Stimulated activated CD8-positive, alpha-beta memory T cell treated with anti-CD3 and anti-CD28 coated beads, Interleukin-7, amount 100 ng/mL, for 4 hours (primary cell): ENCODE measurements at regions not wholly inside any gene's neighbourhood (a gene's known extent, or its start where the extent isn't known, plus 50 kb on each side); places are given as distances from the start of the nearest gene placed in this dataset.
"Not testable (repeated sequence)": the region's sequence is repeated elsewhere in the genome, so short reads cannot be mapped to it uniquely, and the experiment has no call there.

Experiments
- DNase-seq, 2 donors: peaks; one replicate each; pipeline ENCODE4 v3.0.0-alpha.2; 2020; ENCODE audit warnings: low read depth in 2 of 2

GRCh38 chr5:166058660-166059059, 2232.8 kb upstream of the WWC1 start:
- no peak for DNase-seq

- DNase-seq, result no peak
Observed at GRCh38 chr5:166062094-166062493, 2229.4 kb upstream of the WWC1 start.

GRCh38 chr5:166062719-166063118, 2228.7 kb upstream of the WWC1 start:
- DNase-seq, result no peak

- no peak for DNase-seq
Observed at GRCh38 chr5:166063261-166063660, 2228.2 kb upstream of the WWC1 start.

GRCh38 chr5:166068547-166069335, 2222.7 kb upstream of the WWC1 start:
- no peak for DNase-seq

- no peak for DNase-seq
Observed at GRCh38 chr5:166073901-166074581, 2217.4 kb upstream of the WWC1 start.

GRCh38 chr5:166074582-166075481, 2216.6 kb upstream of the WWC1 start:
- DNase-seq, result no peak

GRCh38 chr5:166083183-166083959, 2208.1 kb upstream of the WWC1 start:
- no peak for DNase-seq

GRCh38 chr5:166086568-166086967, 2204.9 kb upstream of the WWC1 start:
- DNase-seq, result no peak

GRCh38 chr5:166088389-166089039, 2202.9 kb upstream of the WWC1 start:
- DNase-seq, result no peak

GRCh38 chr5:166091931-166092330, 2199.5 kb upstream of the WWC1 start:
- DNase-seq, result no peak

GRCh38 chr5:166093312-166093711, 2198.1 kb upstream of the WWC1 start:
- DNase-seq, result no peak

GRCh38 chr5:166102947-166103346, 2188.5 kb upstream of the WWC1 start:
- no peak for DNase-seq

- DNase-seq, result no peak
Observed at GRCh38 chr5:166111021-166111420, 2180.4 kb upstream of the WWC1 start.

GRCh38 chr5:166117072-166118066, 2174.1 kb upstream of the WWC1 start:
- DNase-seq, result no peak

GRCh38 chr5:166119506-166119905, 2171.9 kb upstream of the WWC1 start:
- DNase-seq, result no peak

GRCh38 chr5:166123717-166124116, 2167.7 kb upstream of the WWC1 start:
- no peak for DNase-seq

- no peak for DNase-seq
Observed at GRCh38 chr5:166127766-166128570, 2163.5 kb upstream of the WWC1 start.

GRCh38 chr5:166145107-166145506, 2146.3 kb upstream of the WWC1 start:
- DNase-seq, result not testable (repeated sequence)
